Islet precursor cell (in vitro differentiated cells): ENCODE measurements at regions not wholly inside any gene's neighbourhood (a gene's known extent, or its start where the extent isn't known, plus 50 kb on each side); places are given as distances from the start of the nearest gene placed in this dataset.

Source experiments
- DNase-seq: peaks from one replicate; pipeline ENCODE4 v3.0.0-alpha.2; 2018

- no peak for DNase-seq
Measured at GRCh38 chr7:12949060-12949931, 261.9 kb downstream of the ARL4A start.

DNA sequence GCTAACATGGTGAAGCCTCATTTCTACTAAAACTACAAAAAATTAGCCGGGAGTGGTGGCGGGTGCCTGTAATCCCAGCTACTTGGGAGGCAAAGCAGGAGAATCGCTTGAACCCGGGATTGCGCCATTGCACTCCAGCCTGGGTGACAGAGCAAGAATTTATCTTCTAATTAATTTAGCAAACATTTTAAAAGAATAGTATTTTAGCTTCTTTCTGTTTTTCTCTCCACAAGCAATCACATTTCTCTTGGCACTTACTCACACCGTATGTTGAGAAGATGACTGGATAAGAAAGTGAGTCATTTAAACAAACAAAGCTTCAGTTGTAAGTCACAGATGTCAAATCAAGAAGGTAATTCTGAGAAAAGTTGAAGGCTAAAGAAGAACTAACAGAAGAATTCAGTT lies 264.0 kb downstream of the ARL4A start:
- DNase-seq = no peak

GRCh38 chr7:12954380-12955033 lies 267.1 kb downstream of the ARL4A start:
- DNase-seq = no peak

DNA sequence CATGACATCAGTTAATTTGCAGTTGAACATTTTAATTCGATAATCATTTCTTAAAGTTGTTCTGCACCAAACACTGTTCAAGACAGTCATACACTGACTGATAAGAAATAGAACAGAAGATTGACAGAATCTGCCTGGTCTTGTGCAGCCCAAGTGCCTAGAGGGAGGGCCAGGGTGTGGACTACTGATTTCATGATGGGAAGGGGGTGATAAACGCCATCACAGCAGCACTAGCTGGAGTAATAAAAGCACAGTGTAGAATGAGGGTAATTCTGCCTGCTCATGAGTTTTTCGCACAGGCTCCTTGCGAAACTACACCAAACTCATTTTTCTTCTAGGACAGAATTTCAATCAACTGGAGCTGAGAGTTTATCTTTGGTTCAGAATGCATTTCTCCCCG lies 270.1 kb downstream of the ARL4A start:
- no peak for DNase-seq

- DNase-seq = no peak
Measured at GRCh38 chr7:12961910-12962480, 274.6 kb downstream of the ARL4A start.

- no peak for DNase-seq
Measured at GRCh38 chr7:12963435-12963834, 276.0 kb downstream of the ARL4A start.

DNA sequence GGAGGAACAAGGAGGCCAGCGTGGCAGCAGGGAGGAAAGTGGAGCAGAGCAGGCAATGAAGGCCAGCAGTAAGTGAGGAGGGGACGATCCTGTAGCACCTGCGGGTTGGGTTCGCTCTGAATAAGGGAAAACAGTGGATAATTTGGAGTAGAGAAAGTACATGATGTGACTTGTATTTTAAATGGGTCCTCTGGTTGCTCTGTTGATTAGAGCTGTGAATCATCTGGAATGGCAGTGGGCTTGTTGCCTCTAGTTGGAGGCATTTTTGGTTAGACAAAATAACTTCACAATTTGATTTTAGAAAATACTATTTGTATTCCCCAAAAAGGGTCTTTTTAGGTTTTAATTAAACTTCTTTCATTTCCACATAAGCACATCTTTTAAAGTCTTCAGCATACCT lies 277.4 kb downstream of the ARL4A start:
- no peak for DNase-seq

DNA sequence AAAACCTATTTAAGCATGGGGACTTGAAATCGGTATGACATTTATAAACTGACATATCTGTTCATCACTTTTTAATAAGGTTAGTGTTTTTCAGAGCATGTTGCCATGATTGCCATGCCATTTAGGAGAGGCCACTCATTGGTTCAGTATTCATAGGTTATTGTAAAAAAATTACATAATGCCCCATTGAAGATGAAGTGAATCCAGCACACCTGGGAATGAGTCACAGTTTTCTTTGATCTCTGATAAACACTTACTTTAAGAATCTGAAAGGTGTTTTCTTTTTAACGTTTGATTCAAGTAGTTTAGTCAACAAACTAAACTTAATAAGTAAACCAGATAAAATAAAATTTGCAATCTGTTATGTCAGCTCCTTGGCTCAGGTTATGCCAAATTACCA lies 278.3 kb downstream of the ARL4A start:
- no peak for DNase-seq

- no peak for DNase-seq
Measured at GRCh38 chr7:12967322-12967721, 279.9 kb downstream of the ARL4A start.

DNA sequence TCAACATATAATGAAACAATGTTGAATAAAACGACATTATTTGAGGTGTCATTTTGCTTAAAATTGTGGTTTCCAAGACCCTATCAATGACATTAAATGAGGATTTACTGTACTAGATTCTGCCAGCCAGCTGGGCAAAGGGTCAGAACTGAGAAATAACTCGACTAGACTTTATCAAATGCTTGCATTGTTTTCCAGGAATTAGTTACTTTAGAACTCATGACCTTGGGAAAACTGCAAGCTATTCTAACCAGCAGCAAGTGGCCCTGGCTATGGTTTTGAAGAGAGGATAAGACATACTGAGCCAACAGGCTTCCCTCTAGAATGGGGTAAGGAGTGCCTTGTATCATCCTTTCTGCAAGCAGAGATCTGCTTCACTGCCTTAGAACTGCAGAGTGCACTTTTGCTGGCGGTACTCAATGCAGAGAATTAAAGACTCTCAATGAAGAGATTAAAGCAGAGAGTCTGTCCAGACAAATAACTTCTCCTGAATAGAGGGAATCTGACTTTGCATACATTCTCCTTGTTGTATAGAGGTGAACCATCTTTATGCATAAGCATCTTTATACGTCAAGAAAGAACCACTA lies 281.5 kb downstream of the ARL4A start:
- DNase-seq = no peak

DNA sequence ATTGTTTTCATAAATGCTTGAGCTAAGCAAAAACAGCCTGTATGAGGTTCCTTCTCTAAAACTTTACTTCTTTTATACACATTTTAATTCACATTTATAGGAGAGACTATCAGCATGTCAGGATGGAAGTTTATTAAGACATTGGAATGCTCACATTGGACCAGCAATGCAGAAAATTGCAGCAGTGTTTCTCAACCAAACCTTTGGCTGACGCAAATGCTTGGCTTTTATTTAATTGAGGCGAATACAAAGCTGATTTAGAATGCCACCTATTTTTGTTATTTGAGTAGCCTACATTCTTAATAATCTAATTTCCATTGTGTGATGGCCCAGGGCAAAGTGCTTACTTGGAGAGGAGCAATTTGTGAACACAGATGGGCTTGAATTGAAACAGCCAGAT lies 283.2 kb downstream of the ARL4A start:
- DNase-seq = no peak

GRCh38 chr7:12974451-12975166 lies 287.2 kb downstream of the ARL4A start:
- DNase-seq = no peak

DNA sequence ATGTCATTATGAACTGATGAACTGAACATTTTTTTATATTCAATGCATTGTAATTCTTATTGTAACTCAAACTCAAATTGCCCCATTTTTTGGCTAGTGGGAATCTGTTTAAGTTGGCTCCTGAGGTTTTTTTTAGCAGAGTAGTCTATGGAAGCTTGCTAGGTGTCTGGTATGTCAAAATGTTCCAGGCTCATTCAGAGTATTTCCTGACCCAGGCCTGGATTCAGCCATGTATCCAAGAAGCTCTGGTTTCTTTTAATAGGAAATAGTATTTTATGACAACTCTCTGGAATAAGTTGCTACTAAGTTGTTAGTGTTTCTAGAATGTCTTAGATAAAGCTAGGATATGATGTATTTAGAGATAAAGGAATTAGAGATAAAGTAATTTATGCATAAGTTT lies 288.0 kb downstream of the ARL4A start:
- DNase-seq = no peak

- no peak for DNase-seq
Measured at GRCh38 chr7:12979181-12979580, 291.7 kb downstream of the ARL4A start.

- no peak for DNase-seq
Measured at GRCh38 chr7:12982178-12982577, 294.7 kb downstream of the ARL4A start.

- DNase-seq = no peak
Measured at GRCh38 chr7:12984117-12984516, 296.7 kb downstream of the ARL4A start.

GRCh38 chr7:12985228-12985627 lies 297.8 kb downstream of the ARL4A start:
- DNase-seq = no peak

- DNase-seq = no peak
Measured at GRCh38 chr7:12985752-12986151, 298.3 kb downstream of the ARL4A start.

GRCh38 chr7:12987238-12987637 lies 299.8 kb downstream of the ARL4A start:
- no peak for DNase-seq

- DNase-seq = no peak
Measured at GRCh38 chr7:12990440-12990839, 303.0 kb downstream of the ARL4A start.

DNA sequence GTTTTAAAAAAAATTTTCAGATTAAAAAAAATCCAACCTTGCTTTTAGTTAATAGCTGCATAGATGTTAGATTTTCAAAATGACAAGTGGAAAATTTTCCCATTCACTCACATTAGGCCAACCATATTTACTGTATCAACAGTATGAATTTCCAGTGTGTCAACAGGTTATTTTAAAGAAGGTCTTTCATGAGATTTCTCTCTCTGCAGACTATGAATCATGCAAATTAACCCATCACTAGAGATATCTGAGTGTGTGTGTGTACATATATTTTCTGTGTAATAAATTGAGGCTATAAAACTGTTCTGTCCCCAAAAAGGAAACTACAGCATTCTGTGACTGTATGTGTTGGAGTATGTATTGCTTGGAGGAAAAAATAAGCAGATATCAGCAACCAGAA lies 305.6 kb downstream of the ARL4A start:
- no peak for DNase-seq

DNA sequence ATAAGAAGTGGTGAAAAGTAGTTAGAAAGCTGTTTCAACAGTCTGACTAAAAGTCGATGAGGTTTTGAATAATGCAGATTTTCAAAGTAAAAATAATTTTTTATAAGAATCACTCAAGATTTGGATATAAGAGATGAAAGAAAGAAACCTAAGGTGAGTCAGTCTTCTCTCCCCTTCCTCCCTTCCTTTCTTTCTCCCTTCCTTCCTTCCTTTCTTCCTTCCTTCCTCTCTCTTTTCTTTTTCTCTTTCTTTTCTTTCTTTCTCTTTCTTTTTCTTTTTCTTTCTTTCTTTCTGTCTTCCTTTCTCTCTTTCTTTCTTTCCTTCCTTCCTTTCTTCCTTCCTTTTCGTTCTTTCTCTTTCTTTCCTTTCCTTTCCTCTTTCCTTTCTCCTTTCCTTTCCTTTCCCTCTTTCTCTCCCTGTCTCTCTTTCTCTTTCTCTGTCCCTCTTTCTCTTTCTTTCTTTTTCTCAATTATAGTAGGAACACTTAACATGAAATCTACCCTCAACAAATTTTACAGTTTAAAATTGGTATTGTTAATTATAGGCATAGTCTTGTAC lies 308.6 kb downstream of the ARL4A start:
- no peak for DNase-seq

DNA sequence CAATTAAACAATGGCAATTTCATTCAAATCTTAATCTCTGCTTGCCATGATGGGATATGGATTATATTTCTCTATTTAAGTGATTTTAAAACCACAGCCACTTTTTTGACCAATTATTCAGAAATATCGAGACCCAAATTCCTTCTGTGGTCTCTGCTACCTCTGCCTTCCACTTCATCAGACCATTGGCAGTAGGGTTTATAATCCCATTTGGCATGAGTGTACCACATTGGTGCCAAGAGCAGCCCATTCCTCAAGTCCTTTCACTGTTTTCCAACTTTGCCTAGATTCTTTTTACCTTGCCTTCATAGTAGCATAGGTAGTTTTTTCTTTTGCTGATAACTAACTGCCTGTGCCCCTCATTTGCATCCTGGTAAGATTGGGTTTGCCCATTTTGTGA lies 319.9 kb downstream of the ARL4A start:
- no peak for DNase-seq
